ENCODE measurements at regions not wholly inside any gene's neighbourhood (a gene's known extent, or its start where the extent isn't known, plus 50 kb on each side); places are given as distances from the start of the nearest gene placed in this dataset.

DNA sequence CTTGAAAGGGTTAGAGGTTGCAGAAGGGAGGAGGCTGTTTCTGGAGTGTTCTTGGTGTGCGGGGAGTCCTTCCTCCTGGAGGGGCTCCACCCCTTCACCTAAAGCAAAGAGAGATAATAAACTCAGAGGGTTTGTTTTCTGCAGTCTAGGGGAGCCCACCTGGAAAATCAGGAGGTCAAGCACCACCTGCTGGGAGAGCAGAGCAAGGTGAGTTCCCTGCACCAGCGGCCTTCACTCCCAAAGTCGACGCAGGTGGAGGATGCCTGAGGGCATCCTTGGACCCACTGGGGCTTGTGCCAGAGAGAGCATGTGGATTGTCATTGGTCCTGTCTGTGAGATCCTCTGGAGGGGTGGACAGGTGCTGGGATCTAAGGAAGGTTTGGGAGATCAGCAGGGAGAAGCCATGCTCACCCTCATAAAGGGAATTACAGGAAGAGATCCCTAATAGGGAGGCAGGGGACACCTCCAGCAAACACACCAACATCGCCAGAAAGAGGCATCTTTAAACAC is 116.7 kb downstream of the KCNF1 start:
- TF ChIP-seq POLR2A (IDR thresholded peaks at IDR 0.05) (no peak), CTCF (IDR thresholded peaks at IDR 0.05) (no peak), EP300 (IDR thresholded peaks at IDR 0.05) (no peak)

Data from ovary (tissue), 3 donors.